ENCODE measurements at regions not wholly inside any gene's neighbourhood (a gene's known extent, or its start where the extent isn't known, plus 50 kb on each side); places are given as distances from the start of the nearest gene placed in this dataset.
"Not testable (repeated sequence)": the region's sequence is repeated elsewhere in the genome, so short reads cannot be mapped to it uniquely, and the experiment has no call there.

DNA sequence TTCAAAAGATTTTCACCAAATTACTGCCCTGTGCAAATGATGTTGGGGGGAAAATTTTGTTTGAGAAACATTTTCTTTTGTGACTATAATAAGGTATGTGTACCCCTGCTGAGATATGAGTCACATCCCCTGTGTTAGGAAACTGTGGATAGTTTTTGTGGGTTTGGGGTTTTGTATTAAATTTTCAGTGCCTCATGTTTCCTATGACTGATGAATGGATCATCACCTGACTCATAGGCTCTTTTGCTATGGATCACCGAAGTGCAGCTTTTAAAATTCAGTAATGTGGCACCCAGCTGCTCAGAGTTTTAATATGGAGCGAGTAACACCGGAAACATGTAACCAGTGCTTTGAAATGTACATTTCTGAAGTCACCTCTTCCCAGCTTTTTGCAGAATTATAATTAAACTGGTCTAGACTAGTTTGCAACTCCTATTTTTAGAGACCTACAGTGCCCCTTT is 167.4 kb upstream of the HMGA2 start:
- DNase-seq: no peak

DNA sequence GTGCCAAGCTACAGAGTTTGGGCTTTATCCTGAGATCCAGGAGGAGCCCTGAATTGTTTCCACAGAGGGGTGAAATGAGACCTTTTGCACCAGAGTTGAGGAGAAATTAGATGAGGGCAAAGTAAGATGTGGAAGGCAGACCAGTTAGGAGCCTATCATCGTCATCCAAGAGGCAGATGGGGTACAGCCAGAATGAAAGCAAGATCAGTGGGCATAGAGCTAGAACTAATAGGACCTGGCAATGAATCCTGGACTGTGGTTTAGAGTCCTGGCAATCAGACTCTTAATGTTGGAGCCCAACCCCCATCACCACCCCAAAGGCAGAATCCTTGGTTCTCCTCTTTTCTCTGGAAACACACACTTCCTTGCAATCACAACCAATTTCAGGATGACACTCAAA is 166.6 kb upstream of the HMGA2 start:
- no peak for DNase-seq

DNA sequence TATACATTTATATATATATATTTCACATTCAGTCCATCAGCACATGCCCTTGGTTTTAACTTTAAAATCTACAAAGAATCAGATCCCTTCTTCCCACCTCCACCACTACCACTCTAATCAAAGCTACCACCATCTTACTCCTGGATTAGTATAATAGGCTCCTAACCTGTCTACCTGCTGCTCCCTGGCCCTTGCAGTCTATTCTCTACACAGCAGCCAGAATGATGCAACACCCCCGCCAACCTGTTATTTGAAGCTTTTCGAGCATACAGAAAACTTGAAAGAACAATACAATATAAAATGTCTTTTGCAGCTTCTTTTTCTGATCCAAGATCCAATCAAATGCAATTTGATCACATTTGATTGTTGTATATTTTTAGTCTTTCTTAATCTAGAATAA is 165.9 kb upstream of the HMGA2 start:
- no peak for DNase-seq

DNA sequence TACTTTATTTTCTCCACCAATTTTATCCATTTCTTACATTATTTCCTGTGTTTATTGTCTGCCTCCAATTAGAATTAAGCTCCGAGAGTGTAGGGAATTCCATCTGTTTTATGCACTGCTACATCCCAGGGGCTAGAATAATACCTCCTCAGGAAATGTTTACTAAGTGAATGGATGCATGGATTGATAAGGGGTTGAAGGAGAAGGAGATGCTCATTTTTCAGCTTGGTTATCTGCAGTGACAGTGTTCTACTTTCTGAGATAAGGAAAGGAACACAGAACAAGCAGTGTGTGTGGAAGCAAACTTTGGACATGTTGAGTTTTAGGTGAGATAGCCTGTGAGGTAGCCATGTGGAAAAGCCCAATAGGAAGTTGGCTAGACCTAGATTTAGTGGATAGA is 164.6 kb upstream of the HMGA2 start:
- no peak for DNase-seq

DNA sequence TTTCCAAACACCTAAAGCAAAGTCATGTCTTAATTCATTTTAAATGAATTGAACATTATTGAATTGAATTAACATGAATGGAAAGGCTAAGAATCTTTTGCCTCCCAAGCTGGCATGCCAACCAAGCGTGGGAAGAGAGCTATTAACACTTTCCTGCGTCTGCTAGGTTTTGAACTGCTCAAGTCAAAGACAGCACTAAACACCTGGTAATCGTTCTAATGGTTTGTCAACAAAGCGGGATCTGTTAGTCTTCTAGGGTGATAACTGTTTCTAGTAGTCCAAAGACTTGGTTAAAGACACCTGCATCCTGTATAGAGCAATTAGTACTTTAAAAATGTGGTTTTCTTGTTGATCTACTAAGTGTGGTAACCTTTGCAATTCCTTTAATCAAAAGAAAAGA is 164.2 kb upstream of the HMGA2 start:
- no peak for DNase-seq

DNA sequence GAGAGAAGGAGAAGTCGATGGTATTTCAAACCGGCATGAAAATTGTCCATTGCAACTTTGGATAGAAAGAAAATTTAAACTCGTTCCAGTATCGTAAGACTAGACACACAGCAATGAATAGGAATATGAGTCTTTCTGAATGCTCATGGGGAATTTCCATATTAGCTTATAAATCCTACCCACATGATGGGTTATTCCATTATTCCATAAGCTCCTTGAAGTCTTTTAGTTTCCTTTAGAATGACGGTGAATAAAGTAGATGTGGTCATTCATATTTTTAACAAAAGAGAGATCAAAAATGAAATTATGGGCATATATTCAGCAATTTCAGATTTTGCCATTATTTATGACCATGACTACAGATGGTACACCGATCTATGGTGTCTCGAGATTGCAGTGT is 163.4 kb upstream of the HMGA2 start:
- DNase-seq: no peak

DNA sequence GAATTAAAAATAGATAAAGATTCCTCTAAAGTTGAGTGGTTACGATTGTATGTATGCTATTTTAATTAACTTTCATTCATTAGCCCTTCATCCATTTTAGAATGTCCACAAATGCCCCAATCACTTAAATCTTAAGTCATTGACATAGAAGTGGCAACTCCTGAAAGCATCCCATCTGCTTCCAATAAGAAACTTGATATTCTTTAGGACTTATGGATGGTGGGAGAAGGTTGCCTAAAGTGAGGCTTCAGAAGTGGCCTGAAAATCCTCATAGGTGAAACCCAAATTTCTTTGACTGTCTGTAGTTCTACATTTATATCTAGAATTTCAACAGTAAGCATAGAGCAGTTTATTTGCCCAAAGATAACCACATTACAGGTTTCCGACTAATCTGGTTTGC is 161.7 kb upstream of the HMGA2 start:
- no peak for DNase-seq

DNA sequence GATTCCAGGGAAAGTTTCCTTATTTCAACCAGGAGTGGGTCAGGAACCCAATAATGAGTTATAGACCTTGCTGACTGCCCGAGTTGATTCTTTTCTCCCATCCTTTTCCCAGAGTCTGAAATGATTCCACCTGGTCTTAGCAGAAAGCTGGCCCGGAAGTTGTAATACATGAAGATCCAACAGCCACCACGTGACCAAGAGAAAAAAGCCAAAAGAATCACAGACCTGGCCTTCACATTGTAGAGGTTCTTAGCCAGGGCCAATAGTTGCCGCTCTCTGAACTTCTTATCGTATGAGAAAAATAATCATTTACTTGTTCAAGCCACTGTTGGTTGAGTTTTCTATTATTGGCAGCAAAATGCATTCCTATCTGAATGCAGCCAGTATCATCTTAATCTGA is 161.2 kb upstream of the HMGA2 start:
- DNase-seq: no peak

DNA sequence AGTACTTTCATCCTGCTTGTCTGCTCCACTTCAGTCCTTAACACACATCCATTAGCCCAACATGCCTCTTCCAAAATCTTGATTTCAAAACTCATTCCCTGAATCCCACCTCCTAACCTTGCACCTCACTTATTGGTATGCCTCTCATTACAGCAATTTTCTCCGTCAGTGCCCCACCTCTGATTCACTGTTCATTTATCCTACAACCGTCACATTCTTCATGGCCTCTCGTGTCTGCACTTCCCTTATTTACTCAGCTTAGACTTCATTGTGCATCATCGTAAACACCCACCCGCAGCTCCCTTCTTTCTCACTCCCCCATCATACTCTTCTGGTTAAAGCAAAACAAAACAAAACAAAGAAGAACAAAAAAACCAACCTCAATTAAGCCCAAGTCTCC is 160.6 kb upstream of the HMGA2 start:
- no peak for DNase-seq

DNA sequence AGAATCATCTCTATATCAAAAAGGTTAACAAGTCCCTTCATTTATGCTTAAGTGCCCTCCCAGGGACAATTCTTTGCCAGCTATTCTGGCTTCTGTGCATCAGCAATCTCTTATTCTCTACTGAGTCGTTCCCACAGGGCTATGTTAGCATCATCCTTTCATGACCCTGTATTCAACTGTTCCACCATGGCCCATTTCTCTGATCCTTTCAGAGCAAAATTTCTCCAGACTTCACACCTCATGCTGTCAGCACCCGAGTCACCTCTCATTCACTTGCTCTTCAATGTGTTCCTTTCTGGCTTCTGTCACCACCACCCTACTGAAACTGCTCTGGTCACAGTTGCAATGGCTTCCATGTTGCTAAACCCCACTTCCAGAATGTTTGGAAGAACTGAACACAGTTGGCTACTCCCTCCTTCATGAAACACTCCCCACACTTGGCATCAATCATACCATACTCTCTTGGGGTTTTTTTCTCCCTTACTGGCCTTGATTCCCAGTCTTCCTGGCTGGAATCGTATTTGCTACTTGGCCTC is 159.5 kb upstream of the HMGA2 start:
- no peak for DNase-seq

DNA sequence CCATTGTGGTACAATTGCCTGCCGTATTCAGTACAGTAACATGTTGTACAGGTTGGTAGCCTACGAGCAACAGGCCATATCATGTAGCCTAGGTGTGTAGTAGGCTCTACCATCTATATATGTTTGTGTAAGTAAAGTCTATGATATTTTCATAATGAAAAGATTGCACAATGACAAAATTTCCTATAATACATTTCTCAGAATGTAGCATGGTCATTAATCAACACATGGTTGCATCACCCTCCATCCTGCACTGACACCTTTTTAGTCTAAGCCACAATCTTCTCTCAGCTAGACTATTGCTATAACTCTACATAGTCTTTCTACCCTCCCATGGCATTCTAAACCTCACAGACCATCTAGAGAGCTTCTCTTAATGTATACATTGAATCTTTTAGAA is 158.5 kb upstream of the HMGA2 start:
- DNase-seq: no peak

DNA sequence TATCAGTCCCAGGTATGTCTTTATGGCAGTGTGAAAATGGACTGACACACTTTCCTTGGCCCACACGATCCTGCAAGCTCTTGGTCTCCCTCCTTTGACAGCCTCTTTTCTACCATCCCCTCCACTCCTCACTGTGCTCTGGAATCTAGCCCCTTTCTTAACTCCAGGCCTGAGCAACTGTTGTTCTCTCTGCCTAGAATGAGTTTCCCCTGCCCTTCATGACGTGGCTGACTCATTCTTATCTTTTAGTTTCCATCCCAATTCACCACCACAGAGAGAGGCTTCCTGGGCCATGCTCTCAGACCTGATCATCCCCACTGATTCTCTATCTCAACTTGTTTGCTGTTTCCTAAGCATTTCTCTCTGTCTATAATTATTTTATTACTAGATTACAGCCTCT is 157.4 kb upstream of the HMGA2 start:
- no peak for DNase-seq

DNA sequence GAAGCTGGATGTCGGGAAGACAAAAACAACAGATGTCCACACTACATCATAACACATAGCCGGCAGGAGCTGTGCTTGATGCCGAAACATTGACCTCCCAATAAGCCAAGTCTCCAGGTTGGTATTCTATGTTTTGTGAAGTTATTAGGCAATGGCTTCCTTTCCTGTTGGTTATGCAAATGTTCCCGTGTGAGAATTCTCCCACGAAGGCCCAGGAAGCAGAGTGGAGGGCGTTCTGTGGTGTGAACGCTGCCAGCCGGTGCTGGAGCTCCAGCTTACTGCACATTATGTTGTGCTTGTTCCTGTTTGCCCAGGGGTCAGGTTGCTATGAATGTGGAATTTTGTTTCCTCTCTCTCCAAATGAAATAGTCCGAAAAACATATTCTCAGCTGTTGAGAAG is 156.4 kb upstream of the HMGA2 start:
- DNase-seq: no peak

DNA sequence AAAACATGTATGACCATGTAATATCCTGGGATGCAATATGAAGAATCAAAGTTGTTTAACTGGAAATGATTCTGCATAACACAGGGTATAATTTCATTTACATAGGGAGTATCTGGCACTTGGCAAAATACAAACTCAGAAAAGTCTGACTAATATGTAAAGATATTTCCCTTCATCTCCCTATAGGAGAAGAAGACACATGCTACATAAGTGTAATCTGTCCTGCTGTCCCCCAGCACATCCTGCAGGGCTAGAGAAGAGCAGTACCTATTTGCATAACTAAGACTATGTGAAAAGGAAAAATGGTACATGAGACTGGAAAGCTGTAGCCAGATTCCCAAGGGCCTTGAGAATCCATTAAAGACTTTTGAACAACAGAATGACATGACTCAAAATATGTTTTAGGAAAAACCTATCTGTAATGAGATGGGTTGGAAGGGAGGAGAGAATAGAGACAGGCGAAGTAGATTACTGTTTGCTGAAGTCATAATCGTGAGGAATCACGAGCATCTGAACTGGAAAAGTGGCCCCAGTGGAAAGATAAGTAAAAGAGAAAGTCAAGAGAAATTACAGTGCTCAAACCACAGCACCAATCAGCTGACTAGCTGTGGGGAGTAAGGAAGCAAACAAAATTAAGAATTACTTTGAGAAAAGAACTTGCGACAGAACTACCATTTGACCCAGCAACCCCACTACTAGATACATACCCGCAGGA is 155.1 kb upstream of the HMGA2 start:
- no peak for DNase-seq

DNA sequence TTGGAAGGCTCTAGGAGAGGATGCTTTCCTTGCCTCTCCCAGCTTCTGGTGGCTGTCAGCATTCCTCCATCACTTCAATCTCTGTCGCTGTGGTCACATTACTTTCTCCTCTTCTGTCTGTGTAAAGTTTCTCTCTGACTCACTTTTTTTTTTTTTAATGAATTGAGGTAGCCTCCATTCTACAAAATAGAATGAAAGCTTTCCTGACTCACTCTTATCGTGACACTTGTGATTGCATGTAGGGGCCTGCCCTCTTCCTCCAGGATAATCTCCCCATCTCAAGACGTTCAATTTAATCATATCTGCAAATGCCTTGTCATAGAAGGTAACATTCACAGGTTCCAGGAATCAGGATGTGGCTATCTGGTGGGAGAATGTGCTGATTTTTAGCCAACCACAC is 153.5 kb upstream of the HMGA2 start:
- DNase-seq: no peak

DNA sequence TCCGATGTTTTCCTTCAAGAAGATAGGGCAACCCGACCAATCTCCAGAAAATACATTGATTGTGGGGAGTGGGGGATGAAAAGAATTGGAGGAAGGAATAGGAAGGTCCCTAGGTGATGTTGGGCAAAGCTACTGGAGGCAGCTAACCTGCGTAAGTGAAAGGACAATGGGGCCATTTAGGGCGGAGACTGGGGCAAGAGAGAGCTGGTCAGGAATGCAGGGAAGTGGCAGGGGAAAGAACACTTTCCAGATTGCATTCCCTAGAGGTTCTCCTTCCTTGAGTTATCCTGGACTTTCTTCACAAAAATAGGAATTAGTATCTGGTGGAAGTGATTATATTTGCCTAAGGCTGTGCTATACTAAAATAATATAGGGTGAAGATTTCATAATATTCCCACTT is 151.8 kb upstream of the HMGA2 start:
- DNase-seq: no peak

DNA sequence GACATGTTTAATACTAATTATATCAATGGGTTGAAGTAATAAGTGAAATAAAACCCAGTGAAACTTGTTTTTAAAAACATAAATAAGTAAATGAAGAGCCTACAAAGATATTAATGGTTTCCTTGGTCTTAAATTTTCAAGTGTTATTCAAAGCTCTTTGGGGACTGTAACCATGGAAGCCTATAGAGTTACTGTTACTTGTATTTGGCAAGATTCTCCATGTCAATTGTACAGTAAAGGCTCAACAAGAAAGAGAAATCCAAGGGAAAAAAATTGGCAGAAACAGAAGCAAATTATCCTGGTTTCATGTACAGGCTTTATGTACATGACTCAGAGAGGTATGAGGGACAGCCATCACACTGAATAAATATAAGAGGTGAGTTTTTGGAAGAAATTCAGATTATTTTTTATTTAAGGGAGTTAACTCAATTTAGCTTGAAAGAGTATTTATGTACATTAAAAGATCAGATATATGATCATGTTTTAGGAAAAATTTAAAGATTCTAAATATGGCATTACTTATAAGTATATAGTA is 151.1 kb upstream of the HMGA2 start:
- DNase-seq: no peak

DNA sequence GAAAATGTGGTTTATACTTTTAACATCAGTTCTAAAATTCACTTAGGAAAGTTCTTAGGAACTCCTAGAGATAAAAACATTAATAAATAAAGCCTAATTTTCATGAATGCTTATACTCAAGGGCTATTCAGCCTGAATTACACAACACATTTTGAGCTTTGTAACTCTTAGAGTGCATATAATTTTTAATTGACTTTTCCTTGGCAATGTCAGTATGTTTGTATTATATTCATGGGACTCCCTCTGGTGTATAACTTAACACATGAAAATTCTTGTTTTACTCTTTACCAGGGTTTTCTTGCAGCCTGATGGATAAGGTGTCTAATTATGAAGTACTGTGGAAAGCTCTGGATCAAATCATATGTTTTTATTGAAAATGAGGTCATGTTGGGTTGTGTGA is 150.6 kb upstream of the HMGA2 start:
- DNase-seq: no peak

DNA sequence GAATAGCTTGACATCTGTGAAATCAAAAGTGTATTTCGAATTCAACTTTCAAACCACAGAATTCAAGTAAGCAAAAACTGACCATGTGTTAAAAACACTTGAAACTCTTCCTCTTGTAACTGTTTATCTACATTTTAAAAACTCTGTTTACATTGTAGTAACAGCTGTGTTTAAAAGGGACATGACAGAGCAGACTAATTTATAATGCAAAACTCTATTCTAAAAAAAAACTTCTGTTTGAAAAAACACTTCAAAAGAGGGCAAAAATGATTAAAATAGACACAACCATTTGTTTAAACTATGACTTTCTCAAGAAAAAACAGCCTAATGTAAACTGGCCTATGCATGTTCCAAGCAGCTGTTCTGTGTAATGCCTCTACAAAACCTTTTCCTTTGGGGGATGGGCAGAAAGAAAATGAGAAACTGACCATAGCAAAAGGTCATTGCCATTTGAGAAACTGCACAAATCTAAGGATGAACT is 149.1 kb upstream of the HMGA2 start:
- no peak for DNase-seq

DNA sequence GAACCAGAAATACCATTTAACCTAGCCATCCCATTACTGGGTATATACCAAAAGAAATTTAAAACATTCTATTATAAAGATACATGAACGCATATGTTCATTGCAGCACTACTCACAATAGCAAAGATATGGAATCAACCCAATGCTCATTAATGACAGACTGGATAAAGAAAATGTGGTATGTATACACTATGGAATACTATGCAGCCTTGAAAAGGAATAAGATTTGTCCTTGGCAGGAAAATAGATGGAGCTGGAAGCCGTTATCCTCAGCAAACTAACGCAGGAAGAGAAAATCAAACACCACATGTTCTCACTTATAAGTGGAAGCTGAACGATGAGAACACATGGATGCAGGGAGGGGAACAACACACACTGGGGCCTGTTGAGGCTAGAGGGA is 146.1 kb upstream of the HMGA2 start:
- DNase-seq: not testable (repeated sequence)

DNA sequence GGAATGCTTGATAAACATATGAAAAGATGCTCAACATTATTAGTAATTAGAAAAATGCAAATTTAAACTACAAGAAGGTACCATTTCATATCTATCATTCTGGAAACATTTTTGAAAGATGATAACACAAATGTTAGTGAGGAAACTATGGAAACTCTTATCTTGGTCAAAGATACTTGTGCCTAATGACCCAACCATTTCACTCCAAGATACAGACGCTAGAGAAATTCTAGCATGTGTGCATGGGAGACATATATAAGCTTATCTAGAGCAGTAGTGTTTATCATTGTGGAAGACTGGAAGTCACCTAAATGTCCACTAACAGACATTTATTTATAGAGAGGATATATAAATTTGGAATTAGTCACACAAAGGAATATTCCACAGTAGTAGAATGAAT is 143.1 kb upstream of the HMGA2 start:
- DNase-seq: no peak

DNA sequence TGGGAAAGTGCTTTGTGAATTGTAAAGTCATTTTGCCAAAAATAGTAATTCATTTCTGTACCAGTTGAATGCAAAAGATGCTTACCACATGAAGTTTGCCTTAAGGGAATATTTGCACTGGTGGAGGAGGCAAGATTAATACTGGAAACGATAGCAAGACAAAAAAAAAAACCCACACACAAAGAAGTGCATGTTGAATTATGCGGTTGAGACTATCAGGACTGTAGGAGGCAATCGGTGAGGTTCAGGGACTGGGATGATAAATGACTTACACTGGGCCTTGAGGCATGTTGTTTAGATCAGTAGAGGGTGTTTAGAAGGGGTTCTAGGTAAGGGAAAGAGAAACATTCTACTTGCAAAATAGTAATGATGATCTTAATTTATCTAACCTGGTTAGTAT is 142.2 kb upstream of the HMGA2 start:
- no peak for DNase-seq

DNA sequence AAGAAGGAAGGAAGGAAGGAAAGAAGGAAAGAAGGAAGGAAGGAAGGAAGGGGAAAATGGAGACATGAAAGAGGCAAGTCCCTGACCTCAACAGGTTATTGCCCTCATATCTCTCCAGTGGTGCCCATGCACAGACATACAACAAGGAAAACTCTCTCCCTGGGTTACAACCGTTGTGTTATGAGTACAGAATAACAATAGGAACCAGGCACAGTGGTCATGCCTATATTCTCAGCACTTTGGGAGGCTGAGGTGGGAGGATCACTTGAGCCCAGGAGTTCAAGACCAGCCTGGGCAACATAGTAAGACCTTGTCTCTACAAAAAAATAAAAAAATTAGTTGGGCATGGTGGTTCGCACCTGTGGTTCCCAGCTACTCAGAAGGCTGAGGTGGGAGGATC is 139.4 kb upstream of the HMGA2 start:
- no peak for DNase-seq

DNA sequence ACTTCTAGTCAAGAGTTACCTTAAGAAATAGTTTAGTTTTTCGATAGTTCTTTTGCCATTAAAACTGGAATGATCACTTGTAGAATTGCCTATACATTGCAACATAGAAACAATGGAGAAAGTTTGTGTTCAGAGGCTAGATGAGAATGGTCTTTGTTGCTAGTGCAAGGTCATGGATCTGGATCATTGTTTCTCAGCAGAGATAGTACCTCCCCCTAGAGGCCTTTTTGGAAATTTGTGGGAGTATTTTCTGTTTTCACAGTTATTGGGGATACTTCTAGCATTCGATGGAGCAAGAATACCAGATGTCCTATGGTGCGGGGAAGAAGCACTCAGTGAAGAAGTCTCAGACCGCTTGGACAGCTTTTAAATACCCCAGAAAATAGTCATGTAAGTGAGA is 138.8 kb upstream of the HMGA2 start:
- DNase-seq: no peak

DNA sequence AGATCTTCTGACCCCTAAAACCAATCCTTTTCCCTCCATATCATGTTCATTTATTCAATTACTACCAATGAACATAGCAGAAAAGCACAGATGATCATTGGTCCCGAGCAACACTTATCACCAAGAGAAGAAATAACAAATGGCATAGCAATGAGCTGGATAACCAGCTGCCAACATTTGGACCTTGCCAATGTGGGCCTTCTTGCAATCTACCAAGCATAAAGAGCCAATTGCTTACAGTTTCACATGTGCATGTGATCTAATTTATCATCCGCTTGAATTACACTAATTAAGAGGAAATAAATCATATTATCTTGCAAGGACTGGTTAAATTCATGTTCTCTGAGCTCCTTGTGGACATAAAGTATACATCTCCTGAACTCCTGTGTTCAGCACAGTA is 134.8 kb upstream of the HMGA2 start:
- DNase-seq: no peak
